NCI-H748 (cell line): ENCODE measurements at regions not wholly inside any gene's neighbourhood (a gene's known extent, or its start where the extent isn't known, plus 50 kb on each side); places are given as distances from the start of the nearest gene placed in this dataset.
"Not testable (repeated sequence)": the region's sequence is repeated elsewhere in the genome, so short reads cannot be mapped to it uniquely, and the experiment has no call there.

ENCODE experiments used
- DNase-seq: peaks from one replicate; lab custom pipeline; 2025; ENCODE audit not compliant: unreplicated experiment; lab: John Stamatoyannopoulos, UW

DNA sequence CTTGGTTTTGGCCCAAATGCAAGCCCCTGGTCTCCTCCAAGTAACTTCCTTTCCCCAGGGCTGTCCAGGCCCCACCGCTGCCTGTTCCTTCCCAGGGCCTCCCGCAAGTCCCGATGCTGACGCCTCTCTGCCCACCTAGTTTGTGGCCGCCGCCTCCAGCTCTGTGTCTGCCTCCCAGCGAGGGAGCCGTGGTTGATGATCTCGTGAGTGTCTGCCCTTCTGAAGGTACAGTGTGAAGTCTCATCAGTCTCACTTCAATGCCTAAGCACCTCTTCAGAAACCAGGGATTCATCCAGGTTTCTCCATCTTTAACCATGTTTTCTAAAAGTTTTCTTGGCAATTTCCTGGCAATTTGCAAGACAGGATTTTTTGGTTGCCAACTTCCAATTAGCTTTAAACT lies 127.5 kb downstream of the TMEM121 start:
- not testable (repeated sequence) for DNase-seq

DNA sequence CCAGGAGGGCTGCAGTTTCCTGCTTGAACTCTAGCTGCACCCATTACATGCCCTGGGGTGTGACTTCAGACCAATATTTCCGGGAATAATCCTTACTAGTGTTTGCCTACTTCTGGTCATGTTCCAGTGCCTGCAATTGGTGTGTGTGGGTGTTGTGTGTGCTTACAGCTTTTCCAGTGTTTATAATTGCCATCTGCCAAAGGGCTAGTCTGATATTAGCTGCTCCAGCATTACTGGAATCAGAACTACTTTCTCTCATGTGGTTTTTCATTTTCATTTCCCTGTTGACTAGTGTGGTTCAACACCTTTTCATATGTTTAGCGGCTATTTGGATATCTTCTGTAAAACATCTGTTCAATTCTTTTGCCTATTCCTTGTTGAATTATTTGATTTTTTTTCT lies 132.9 kb downstream of the TMEM121 start:
- DNase-seq: not testable (repeated sequence)

DNA sequence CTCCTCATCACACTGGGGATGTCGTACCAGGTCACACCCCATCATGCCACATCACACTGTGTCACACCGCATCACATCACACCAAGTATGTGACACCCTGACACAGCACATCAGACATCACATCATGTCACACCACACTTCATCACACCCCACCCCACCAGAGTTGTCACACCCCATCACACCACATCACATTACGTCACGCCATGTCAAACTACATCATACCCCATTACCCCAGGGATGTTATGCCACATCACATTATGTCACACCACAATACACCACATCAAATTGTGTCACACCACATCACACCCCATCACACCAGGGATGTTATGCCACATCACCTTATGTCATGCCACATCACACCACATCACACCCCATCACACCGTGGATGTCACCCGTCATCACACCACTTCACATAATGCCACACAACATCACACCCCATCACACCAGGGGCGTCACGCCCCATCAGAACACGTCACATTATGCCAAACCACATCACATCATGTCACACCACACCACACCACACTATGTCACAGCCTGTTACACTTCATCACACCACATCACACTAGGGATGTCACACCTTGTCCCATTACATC lies 133.6 kb downstream of the TMEM121 start:
- DNase-seq: no peak

DNA sequence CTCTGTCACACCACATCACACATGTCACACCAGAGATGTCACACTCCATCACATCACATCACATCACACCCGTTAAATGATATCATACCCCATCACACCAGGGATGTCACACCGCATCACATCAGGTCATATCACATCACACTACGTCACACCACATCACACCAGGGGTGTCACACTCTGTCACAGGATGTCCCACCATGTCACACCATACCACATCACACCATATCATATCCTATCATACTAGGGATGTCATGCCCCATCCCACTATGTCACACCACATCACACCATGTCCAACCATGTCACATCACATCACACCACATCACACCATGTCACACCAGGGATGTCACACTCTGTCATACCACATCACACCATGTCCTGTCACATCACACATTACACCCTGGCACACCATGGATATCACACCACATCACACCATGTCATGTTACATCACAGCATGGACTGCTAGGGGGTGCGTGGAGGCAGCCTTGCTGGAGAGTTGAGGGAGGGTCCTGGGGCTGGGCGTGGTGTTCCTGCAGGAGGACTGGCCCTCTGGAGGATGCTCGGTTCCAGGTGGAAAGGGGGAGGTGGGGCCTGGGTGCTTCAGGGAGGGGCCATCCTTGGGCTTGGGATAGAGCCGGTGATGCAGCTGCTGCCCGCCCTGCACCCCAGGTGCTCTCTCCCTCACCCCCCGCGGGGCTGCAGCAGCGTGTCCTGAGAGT lies 134.6 kb downstream of the TMEM121 start:
- no peak for DNase-seq

DNA sequence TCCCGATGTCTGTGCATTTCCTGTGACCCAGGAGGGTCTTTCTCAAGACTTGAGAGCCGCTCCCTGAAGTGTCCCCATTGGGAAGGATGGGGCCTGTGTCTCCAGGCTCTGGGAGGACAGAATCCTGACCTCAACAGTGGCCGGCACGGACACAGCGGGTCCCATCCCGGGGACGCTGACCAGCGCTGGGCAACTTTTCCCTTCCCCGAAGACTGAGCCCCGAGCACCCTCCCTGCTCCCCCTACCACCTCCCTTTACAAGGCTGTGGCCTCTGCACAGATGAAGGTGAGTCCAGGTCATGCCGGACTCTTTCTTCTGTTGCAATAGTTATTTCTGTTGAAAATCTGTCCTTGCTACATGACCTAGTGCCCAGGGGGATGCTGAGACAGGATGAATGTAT lies 135.7 kb downstream of the TMEM121 start:
- DNase-seq: not testable (repeated sequence)

DNA sequence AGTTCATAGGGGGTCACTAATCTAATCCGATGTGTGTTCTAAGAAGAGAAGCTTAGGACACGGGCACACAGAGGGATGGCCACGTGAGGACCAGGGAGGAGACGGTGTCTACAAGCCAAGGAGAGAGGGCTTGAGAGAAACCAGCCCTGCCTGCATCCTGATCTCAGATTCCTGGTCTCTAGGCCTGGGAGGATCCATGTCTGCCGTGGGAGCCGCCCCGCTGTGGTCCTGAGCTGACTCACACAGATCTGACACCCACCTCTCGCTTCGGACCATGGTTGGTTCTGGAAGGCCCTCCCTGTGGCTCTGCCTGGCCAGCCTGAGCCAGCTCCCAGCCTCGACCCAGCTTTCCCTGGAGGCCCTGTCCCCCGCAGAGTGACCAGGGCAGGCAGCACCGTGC lies 136.2 kb downstream of the TMEM121 start:
- not testable (repeated sequence) for DNase-seq

DNA sequence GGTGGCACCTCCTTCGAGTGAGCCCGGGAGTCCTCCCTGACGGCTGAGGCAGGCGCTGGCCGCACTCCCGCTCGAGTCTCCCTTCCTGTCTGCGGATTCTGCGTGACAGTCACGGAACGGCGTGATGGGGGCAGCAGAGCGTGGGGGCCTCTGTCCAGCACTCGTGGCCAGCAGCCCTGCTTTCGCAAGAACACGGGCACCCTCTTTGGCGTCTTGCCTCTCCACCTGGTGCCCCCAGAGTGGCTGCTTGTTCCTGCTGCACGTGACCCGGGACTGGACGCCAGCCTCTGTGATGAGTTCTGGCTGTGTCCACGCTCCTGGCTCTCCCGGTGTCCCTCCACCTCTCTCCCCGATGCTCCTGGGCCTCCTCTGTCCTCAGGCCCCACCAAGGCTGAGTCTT lies 136.9 kb downstream of the TMEM121 start:
- not testable (repeated sequence) for DNase-seq

DNA sequence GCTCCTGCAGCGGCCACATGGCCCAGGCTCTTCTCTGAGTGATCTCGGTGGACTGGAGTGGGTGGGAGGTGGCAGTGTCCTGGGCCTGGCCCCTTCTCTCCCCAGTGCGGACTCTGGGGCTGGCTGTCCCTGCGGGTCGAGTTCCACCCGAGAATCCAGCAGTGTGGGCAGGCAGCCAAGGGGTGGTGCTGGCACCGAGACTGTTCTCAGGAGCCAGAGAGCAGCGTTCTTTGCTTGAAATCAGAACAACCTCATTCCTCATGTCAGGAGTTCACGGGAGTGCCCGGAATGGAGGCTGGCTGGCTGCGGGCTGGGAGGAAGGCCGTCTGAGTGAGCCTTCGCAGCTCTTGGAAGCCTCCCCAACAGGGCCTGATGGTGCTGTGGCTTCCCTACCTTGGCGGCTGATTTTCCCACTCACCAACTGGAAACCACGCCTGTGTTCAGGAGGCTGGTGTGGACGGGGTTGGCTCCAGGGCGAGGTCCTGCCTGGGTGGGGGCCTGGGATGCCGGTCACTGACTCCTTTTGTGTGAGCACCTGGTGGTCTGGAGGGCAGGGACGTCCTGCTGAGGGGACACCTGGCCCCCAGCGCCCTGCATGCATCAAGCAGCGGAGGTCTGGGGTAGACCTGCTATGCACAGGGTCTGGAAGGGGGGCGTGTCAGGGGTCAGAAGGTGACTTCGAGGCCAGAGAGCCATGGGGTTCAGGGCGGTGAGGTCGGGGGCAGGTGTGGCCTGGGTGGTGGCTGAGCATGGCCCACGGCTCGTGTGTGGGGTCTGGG lies 137.6 kb downstream of the TMEM121 start:
- not testable (repeated sequence) for DNase-seq

DNA sequence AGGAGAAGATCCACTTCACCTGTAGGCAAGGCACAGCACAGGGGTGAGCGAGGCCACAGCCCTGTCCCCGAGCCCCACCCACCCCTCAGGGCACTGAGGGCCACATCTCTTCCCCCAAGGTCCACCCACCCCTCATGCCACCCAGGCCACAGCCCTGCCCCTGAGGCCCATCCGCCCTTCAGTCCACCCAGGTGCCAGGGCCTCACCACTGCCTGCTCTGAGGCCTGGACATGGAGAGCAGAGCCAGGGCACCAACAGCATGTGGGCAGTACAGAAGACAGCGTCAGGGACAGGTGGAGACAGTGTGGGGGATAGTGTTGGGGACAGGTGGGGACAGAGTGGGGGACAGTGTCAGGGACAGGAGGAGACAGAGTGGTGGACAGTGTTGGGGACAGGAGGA lies 138.3 kb downstream of the TMEM121 start:
- DNase-seq: no peak

DNA sequence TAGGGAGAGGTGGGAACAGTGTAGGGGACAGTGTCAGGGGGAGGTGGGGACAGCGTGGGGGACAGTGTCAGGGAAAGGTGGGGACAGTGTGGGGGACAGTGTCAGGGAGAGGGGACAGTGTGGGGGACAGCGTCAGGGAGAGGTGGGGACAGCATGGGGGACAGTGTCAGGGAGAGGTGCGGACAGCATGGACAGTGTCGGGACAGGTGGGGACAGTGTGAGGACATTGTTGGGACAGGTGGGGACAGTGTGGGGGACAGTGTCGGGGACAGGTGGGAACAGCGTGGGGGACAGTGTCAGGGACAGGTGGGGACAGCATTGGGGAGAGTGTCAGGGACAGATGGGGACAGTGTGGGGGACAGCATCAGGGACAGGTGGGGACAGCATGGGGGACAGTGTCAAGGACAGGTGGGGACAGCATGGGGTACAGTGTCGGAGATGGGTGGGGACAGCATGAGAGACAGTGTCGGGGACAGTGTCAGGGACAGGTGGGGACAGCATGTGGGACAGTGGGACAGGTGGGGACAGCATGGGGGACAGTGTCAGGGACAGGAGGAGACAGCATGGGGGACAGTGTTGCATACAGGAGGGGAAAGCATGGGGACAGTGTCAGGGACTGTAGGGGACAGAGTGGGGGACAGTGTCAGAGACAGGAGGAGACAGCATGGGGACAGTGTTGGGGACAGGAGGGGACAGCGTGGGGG lies 139.0 kb downstream of the TMEM121 start:
- DNase-seq: no peak

DNA sequence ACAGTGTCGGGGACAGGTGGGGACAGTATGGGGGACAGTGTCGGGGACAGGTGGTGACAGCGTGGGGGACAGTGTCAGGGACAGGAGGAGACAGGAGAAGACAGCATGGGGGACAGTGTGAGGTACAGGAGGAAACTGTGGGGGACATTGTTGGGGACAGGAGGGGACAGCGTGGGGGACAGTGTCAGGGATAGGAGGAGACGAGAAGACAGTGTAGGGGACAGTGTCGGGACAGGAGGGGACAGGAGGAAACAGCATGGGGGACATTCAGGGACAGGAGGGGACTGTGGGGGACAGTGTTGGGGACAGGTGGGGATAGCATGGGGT lies 139.5 kb downstream of the TMEM121 start:
- DNase-seq: no peak

DNA sequence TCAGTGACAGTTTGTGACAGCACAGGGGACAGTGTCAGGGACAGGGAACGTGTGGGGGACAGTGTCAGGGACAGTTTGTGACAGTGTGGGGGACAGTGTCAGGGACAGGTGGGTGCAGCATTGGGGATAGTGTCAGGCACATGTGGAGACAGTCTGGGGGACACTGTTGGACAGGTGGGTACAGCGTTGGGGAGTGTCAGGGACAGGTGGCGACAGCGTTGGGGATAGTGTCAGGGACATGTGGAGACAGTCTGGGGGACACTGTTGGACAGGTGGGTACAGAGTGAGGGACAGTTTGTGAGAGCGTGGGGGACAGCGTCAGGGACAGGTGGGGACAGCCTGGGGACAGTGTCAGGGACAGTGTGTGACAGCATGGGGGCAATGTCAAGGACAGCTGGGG lies 140.0 kb downstream of the TMEM121 start:
- DNase-seq: no peak

DNA sequence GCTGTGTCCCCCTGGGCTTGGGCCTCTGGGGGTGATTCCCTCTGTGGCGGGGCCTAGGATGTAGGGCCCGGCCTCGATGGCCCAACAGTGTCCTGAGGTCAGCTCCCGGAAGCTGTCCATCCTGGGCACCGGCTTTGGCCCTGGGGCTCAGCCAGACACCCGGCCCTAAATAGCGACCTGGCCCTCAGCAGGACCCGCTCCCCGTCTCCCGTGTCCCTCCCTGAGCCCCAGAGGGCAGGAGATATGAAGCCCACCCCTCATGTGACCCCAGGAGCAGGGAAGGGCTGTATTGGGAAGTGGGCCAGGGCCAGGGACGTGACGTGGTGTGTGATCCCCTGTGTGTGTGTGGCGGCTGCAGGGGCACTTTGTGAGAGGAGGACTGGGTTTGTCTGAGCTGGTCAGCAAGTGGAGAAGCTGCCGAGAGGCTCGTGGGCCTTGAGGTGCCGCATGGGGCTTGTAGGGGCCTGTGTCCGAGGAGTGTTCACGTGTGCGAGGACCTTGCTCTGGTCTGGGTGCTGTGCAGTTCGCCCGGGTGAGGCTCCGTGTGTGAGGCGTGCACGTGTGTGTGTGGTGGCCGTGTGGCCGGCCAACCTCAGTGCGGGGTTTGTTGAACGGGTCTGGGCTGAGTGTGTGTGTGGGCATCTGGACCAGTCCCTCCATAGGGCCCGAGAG lies 140.7 kb downstream of the TMEM121 start:
- not testable (repeated sequence) for DNase-seq

DNA sequence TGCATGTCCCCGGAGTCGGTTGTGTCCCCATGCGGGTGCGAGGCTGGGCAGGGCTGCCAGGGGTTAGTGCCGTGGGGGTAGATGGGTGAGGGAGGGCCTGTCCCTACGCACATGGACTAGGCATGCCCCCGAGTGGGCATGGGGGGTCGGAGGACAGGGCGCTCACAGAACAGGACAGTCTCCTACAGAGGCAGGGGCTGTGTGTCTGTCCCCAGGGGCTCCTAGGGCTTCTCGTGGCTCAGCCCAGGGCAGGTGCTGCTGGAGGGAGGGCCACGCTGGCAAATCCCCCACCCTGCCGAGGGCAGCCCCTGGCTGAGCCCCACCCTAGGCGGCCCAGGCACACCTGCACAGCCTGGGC lies 141.3 kb downstream of the TMEM121 start:
- DNase-seq: not testable (repeated sequence)

DNA sequence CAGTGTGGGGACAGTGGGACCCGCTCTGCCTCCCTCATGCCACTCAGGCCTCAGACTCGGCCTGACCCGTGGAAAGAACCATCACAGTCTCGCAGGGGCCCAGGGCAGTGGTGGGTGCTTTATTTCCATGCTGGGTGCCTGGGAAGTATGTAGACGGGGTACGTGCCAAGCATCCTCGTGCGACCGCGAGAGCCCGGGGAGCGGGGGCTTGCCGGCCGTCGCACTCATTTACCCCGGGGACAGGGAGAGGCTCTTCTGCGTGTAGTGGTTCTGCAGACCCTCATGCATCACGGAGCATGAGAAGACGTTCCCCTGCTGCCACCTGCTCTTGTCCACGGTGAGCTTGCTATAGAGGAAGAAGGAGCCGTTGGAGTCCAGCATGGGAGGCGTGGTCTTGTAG lies 141.6 kb downstream of the TMEM121 start:
- DNase-seq: not testable (repeated sequence)

DNA sequence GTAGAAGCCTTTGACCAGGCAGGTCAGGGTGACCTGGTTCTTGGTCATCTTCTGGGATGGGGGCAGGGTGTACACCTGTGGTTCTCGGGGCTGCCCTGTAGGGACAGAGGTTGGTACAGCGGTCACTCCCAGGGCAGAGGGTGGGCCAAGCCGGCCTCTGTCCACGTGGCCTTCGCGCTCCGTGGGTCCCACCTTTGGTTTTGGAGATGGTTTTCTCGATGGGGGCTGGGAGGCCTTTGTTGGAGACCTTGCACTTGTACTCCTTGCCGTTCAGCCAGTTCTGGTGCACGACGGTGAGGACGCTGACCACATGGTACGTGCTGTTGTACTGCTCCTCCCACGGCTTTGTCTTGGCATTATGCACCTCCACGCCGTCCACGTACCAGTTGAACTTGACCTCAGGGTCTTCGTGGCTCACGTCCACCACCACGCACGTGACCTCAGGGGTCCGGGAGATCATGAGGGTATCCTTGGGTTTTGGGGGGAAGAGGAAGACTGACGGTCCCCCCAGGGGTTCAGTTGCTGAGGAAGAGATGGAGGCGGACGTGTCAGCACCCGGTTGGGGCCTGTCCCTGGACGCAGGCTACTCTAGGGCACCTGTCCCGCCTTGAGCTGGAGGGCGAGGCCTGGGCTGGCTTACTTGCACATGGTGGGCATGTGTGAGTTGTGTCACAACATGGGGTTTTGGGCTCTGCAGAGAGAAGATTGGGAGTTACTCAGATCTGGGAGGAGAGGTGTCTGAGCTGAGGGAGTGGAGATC lies 142.3 kb downstream of the TMEM121 start:
- not testable (repeated sequence) for DNase-seq

DNA sequence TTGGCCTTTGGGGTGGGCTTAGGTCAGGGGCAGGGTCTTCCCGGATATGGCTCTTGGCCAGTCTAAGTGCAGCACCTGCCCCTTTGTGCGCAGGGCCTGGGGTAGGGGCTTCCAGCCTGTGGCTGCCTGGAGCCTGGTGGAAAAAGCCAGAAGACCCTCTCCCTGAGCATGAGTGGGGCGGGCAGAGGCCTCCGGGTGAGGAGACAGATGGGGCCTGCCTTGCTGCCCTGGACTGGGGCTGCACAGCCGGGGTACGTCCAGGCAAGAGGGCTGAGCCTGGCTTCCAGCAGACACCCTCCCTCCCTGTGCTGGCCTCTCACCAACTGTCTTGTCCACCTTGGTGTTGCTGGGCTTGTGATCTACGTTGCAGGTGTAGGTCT lies 142.8 kb downstream of the TMEM121 start:
- not testable (repeated sequence) for DNase-seq

DNA sequence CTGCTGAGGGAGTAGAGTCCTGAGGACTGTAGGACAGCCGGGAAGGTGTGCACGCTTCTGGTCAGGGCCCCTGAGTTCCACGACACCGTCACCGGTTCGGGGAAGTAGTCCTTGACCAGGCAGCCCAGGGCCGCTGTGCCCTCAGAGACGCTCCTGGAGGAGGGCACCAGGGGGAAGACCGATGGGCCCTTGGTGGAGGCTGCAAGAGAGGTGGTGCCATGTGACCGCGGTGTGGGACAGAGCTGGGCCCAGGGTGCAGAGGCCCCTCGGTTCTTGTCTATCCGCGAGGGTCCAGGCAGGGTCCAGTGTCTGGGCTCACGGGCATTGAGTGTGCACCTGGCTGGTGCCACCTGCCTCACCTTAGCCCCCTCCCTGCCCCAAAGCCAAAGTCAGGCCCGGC lies 143.3 kb downstream of the TMEM121 start:
- DNase-seq: not testable (repeated sequence)

DNA sequence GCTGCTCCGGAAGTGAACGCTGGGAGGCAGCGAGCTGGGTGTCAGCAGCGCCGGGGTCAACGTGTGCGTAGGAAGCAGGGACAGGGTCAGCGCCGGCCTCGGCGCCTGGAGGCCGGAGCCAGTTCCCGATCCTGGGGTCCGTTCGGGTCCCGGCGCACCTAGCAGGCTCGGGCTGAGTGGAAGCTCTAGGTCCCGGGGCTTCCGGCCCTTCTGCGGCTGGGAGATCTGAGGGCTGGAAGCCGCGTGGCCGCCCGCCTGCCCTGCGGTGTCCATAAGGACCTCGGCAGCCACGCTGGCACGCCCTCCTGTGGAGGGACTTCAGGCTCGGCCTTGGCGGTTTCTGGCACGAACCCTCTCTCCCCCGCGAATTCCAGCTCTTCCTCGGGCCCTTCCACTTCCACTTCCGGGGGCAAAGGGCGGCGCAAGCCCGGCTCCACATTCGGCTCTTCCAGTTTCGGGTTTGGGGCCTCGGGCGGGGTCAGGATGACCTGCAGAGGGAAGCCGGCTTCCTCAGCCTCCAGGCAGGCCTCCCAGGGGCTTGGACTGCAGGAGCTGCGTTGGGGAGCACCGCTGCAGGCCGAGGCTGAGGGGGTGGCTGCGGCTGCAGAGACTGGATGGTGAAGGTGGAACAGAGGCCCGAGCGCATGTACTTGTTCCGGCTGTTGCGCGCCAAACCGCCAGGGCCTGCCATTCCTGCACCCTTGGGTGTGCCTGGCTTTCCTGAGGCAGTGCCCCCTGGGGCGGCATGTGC lies 146.2 kb downstream of the TMEM121 start:
- DNase-seq: not testable (repeated sequence)

DNA sequence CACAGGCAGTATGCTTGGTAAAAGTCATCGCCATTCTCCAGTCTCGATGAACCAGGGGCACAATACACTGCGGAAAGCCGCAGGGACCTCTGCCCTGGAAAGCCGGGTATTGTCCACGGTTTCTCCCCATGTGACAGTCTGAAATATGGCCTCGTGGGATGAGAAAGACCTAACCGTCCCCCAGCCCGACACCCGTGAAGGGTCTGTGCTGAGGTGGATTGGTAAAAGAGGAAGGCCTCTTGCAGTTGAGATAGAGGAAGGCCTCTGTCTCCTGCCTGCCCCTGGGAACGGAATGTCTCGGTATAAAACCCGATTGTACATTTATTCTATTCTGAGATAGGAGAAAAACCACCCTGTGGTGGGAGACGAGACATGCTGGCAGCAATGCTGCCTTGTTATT lies 149.1 kb downstream of the TMEM121 start:
- not testable (repeated sequence) for DNase-seq
